Heart left ventricle (tissue), 16 donors: ENCODE measurements at regions not wholly inside any gene's neighbourhood (a gene's known extent, or its start where the extent isn't known, plus 50 kb on each side); places are given as distances from the start of the nearest gene placed in this dataset.

Source experiments
- ATAC-seq, 4 donors: fragments of 200-7000 bp; cut with Tn5 transposase; one replicate each; pipeline ENCODE4 v1.9.1; 2020 to 2022; ENCODE audit warnings: moderate library complexity in 4 of 4, mild to moderate bottlenecking in 3 of 4, moderate number of reproducible peaks in 1 of 4
- DNase-seq, 5 donors: peaks; one replicate each; pipeline ENCODE4 v3.0.0-alpha.2; 2020
- H3K27ac ChIP-seq, 12 donors: fragments of 200-600 bp; sonication (generic) in 4 of 12; one replicate each; pipeline versions ENCODE4 v1.5.0 to v1.8.0; 2016 to 2022; ENCODE audit warnings: mild to moderate bottlenecking in 2 of 12
- H3K27me3 ChIP-seq, 9 donors: fragments of 200-600 bp; sonication (generic) in 2 of 9; one replicate each; pipeline versions ENCODE4 v1.5.1 to v1.8.0; 2016 to 2022; ENCODE audit warnings: mild to moderate bottlenecking in 3 of 9
- H3K36me3 ChIP-seq, 9 donors: fragments of 200-600 bp; sonication (generic) in 2 of 9; one replicate each; pipeline versions ENCODE4 v1.5.0 to v1.8.0; 2018 to 2022; ENCODE audit warnings: mild to moderate bottlenecking in 2 of 9
- H3K4me1 ChIP-seq, 12 donors: fragments of 200-600 bp; sonication (generic) in 4 of 12; one replicate each; pipeline versions ENCODE4 v1.5.0 to v1.8.0; 2016 to 2022; ENCODE audit warnings: mild to moderate bottlenecking in 3 of 12
- H3K4me3 ChIP-seq, 12 donors: fragments of 200-600 bp; sonication (generic) in 4 of 12; one replicate each; pipeline versions ENCODE4 v1.5.0 to v1.8.0; 2017 to 2022; ENCODE audit warnings: mild to moderate bottlenecking in 9 of 12, moderate library complexity in 4 of 12
- H3K9me3 ChIP-seq, 12 donors: fragments of 200-600 bp; sonication (generic) in 4 of 12; one replicate each; pipeline versions ENCODE4 v1.5.0 to v1.8.0; 2016 to 2022; ENCODE audit warnings: mild to moderate bottlenecking in 1 of 12
- POLR2A ChIP-seq, 2 donors: fragments of 450-650 bp; IDR thresholded peaks; one replicate each; pipeline ENCODE4 v1.6.1; 2017; ENCODE audit warnings: antibody characterized with exemption in 2 of 2, mild to moderate bottlenecking in 2 of 2, moderate library complexity in 2 of 2
- WGBS, 4 donors: extraction: QIAGEN DNeasy Blood & Tissue Kit in 2 of 4; methylation state at CpG; one replicate each; pipeline versions ENCODE4 v1.1.5 to v1.1.7; 2013 to 2018; 5-methylcytosine and 5-hydroxymethylcytosine counted together
- intact Hi-C, 10 donors: fragments of 100-400 bp; cut with DNase I; formaldehyde crosslinking; loops; one replicate each; pipeline versions ENCODE4 v1.11.1 to v1.14.2; 2022
- TF ChIP-seq, protein P1 (sequence below), 12 donors: fragments of 200-600 bp; sonication (generic) in 4 of 12; IDR thresholded peaks; one replicate each; pipeline versions ENCODE4 v1.5.0 to v1.8.0; 2018 to 2022; ENCODE audit warnings: antibody characterized with exemption in 12 of 12, mild to moderate bottlenecking in 5 of 12
- donor health status: ischemic (EF 13 %, LVEDD 7.1; RV severe dilation, severe dysfunction).
- donor health status: healthy with polysubstance abuse.
- donor health status: DM: no; HTN: yes; CAD: no.
- donor health status: DM: no; HTN: no; CAD: no.
- donor health status: ischemic (EF 25% LVEDD 6.9; RV normal size, moderate dysfunction).
- donor health status: ischemic (EF 25% LVEDD 5.7; RV mildly dilated, moderate dysfunction).
- donor health status: healthy.
- donor health status: DM: yes; HTN: yes; CAD: no.
- donor health status: ischemic (EF 35%, LVEDD 5.7; RV mildly dilated, moderate dysfunction).
- donor health status: nonischemic (EF 11% LVEDD 7.7; RV severe dilation, severe dysfunction).
- donor health status: DM: yes; HTN: yes; CAD: no.
- donor health status: PGD.
- donor health status: ischemic (EF 29% LVEDD 5.4; RV normal size, mild dysfunction).
- donor health status: nonischemic (EF 23%, LVEDD 6.1; RV moderate dilation, normal function).

DNA sequence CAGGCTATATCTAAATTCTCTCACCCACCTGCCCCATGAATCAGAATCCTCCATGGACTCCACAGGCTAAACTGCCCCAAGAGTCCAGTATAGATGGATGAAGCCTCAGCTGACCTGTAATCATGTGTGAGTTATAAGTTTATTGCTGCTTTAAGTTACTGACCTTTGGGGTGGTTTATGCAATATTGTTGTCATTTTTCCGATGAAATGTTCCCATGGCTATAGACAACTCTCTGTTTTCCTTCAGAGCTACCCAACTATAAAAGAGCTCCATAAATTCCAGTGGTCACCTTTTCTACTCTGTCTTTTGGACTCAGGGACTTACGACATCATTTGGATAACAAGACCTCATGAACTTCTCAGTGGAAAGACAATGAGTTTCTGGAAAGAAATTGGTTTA lies 212.1 kb downstream of the BMP2 start:
- Histone ChIP-seq H3K36me3 (no peaks in the 10 kb centered on the region), H3K27ac (no peak overlapping the region), H3K4me3 (no peak overlapping the region), H3K4me1 (no peaks in the 10 kb centered on the region), H3K27me3 (no peaks in the 10 kb centered on the region), H3K9me3 (peaks cover 0 to 9% (median 0%) of the 10 kb centered on the region in 12 donors)
- TF ChIP-seq, protein P1, sequence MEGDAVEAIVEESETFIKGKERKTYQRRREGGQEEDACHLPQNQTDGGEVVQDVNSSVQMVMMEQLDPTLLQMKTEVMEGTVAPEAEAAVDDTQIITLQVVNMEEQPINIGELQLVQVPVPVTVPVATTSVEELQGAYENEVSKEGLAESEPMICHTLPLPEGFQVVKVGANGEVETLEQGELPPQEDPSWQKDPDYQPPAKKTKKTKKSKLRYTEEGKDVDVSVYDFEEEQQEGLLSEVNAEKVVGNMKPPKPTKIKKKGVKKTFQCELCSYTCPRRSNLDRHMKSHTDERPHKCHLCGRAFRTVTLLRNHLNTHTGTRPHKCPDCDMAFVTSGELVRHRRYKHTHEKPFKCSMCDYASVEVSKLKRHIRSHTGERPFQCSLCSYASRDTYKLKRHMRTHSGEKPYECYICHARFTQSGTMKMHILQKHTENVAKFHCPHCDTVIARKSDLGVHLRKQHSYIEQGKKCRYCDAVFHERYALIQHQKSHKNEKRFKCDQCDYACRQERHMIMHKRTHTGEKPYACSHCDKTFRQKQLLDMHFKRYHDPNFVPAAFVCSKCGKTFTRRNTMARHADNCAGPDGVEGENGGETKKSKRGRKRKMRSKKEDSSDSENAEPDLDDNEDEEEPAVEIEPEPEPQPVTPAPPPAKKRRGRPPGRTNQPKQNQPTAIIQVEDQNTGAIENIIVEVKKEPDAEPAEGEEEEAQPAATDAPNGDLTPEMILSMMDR (IDR thresholded peaks at IDR 0.05) = no peak
- TF ChIP-seq POLR2A (IDR thresholded peaks at IDR 0.05) = no peak
- intact Hi-C loops = no loop called here
- ATAC-seq (no peak), DNase-seq (no peak)
- WGBS, 4 donors = 84 to 92% (median 87%) methylated on average over 2 of the region's 2 CpGs

DNA sequence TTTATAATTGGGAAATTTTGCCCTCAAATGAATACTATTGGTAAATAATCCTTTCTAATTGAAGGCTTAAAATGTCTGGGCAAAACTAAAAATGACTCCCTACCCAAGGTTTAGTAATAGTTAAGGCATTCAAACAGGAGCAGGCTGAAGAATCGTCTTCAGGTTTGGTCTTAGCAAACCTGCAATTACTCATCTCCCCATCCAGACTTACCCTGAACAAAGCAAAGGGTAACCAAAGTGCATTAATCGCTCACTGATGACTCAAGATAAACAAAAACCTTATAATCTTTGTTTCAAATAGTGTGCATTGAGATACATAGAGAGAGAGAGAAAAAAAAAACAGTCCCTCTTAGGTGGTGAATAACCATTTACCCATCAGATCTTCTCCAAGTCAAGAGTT lies 225.5 kb downstream of the BMP2 start:
- Histone ChIP-seq H3K27ac (no peak overlapping the region), H3K27me3 (no peaks in the 10 kb centered on the region), H3K4me3 (no peak overlapping the region), H3K36me3 (no peaks in the 10 kb centered on the region), H3K4me1 (no peaks in the 10 kb centered on the region), H3K9me3 (no peaks in the 10 kb centered on the region)
- no peak for TF ChIP-seq POLR2A (IDR thresholded peaks at IDR 0.05)
- TF ChIP-seq, protein P1 (IDR thresholded peaks at IDR 0.05) = no peak
- 69 to 77% (median 73%) methylated on average over 2 of the region's 2 CpGs for WGBS, 4 donors
- ATAC-seq (no peak), DNase-seq (no peak)
- intact Hi-C loops = no loop called here

DNA sequence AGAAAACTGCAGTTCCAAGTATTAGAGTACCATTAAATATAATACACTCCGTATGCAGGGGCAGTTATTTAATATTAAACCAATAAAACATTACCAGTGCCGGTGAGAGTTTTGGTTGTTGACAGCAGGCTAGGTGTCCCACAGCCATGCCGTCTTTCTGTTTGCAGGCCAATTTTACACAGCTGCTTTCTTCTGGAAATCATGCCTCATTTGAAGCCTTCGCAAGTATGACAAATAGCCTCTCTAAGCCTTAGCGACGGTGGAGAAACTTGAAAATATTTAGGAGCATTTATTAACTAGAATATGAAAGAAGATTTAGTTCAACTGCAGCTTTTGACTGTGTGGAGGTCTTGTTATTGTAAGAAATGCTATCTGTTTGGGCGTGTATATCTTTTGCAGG lies 226.0 kb downstream of the BMP2 start:
- Histone ChIP-seq H3K4me1 (no peaks in the 10 kb centered on the region), H3K9me3 (no peaks in the 10 kb centered on the region), H3K36me3 (no peaks in the 10 kb centered on the region), H3K4me3 (no peak overlapping the region), H3K27me3 (no peaks in the 10 kb centered on the region), H3K27ac (no peak overlapping the region)
- no peak for TF ChIP-seq POLR2A (IDR thresholded peaks at IDR 0.05)
- TF ChIP-seq, protein P1 (IDR thresholded peaks at IDR 0.05) = no peak
- ATAC-seq (no peak), DNase-seq (no peak)
- intact Hi-C loops = no loop called here
- WGBS, 4 donors = 82 to 85% (median 83%) methylated on average over 7 of the region's 7 CpGs

DNA sequence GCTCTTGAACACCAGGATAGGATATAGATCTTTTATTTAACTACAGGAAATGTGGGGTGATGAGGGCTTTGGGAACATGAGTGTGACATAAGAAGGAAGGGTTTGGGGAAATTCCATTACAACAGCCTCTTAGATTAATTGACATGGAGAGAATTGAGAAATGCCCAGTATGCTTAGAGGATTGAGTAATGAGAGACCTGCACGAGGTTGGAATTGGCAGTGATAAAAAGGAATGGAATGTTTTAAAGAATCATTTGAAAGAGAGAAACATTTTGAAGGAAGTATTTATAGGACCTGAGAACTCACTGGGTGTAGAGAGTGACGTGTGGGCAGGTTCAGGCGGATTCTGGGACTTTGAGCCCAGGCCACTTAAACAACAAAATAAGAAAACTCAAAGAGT lies 227.0 kb downstream of the BMP2 start:
- no peak overlapping the region for H3K4me3 ChIP-seq
- H3K27ac ChIP-seq = no peak overlapping the region
- no peaks in the 10 kb centered on the region for H3K36me3 ChIP-seq
- H3K4me1 ChIP-seq = no peaks in the 10 kb centered on the region
- no peaks in the 10 kb centered on the region for H3K27me3 ChIP-seq
- no peak for ATAC-seq
- WGBS, 4 donors = 61 to 68% (median 64%) methylated on average over 3 of the region's 3 CpGs
- no peaks in the 10 kb centered on the region for H3K9me3 ChIP-seq
- TF ChIP-seq, protein P1 (IDR thresholded peaks at IDR 0.05) = no peak
- no peak for TF ChIP-seq POLR2A (IDR thresholded peaks at IDR 0.05)
- intact Hi-C loops = no loop called here
- no peak for DNase-seq
